GM12873 (cell line): ENCODE measurements at regions not wholly inside any gene's neighbourhood (a gene's known extent, or its start where the extent isn't known, plus 50 kb on each side); places are given as distances from the start of the nearest gene placed in this dataset.
A peak's percentile ranks its signal among the peaks of the same experiment; 100 is the strongest.

Source experiments
- TF ChIP-seq, protein P1 (sequence below): IDR thresholded peaks from 2 replicates; pipeline ENCODE4 v1.5.1; 2012; ENCODE audit warnings: low read depth, mild to moderate bottlenecking, moderate library complexity, low read length, control low read depth; ENCODE audit not compliant: insufficient read depth; ENCODE audit errors: missing control alignments

DNA sequence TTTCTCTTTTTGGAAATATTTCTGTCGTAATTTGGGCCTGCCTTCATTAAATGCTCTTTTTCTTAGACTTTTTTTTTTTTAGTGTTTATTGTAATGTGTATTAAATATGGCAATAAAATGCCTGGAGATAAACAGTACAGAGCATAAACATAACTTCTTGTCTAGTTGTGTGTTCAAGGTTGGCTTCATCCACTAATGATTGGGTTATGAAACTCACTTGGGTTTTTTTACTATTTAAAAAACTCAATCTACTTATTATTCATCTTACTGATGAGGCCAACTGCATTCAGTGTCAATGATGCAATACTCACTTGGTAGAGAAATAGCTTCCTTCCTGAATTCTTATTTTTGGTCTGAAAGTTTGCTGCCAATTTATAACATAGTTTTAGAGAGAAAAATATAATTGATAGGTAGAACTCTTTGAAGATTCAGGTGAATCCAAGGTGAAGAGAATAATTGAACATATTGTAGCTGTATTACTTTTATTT lies 144.2 kb upstream of the NABP1 start:
- TF ChIP-seq, protein P1, sequence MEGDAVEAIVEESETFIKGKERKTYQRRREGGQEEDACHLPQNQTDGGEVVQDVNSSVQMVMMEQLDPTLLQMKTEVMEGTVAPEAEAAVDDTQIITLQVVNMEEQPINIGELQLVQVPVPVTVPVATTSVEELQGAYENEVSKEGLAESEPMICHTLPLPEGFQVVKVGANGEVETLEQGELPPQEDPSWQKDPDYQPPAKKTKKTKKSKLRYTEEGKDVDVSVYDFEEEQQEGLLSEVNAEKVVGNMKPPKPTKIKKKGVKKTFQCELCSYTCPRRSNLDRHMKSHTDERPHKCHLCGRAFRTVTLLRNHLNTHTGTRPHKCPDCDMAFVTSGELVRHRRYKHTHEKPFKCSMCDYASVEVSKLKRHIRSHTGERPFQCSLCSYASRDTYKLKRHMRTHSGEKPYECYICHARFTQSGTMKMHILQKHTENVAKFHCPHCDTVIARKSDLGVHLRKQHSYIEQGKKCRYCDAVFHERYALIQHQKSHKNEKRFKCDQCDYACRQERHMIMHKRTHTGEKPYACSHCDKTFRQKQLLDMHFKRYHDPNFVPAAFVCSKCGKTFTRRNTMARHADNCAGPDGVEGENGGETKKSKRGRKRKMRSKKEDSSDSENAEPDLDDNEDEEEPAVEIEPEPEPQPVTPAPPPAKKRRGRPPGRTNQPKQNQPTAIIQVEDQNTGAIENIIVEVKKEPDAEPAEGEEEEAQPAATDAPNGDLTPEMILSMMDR: no peak

DNA sequence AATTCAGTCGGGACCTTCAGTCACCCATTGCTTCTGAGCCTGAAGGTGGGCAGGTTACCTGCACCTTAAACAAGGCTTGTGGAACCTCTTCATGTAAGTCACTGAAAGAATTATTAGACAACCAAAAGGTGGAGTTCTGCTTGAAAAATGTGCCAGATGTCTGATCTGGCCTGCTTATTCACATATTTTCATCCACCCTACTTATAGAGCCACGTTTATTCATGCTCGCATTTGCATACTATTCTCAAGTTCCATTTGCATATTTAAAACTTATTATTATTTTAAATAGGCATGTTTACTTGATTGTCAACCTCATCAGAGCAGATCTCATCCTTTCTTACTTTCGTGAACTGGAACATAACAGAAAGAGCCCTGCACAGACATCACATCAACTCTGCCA lies 140.0 kb upstream of the NABP1 start:
- TF ChIP-seq, protein P1: no peak

DNA sequence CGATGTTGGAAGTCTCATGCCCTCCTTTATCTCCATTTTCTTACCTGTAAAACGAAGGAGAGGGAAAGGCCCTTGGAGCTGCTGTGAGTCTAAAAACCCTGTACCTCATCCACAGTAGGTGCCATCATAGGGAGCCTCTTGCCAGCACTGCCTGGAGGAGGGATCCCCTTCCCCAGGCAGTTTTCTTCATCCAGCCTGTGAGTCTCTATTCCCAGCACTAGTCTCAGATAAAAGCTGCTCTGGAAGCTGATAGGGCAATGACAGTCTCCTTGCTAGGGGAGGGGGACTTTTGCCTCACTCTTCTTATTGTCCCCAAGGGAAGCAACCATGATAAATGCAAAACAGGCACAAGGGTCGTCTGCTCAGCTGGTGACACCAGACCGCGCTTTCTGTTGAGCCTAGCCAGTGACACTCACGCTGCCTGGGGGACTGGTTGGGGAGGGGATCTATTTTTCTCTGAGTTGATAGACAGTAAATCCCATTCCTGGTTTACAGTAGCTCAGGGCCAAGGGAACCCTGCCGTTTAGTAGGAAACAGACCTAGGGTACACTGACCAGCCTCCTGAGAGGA lies 139.5 kb upstream of the NABP1 start:
- TF ChIP-seq, protein P1: no peak

DNA sequence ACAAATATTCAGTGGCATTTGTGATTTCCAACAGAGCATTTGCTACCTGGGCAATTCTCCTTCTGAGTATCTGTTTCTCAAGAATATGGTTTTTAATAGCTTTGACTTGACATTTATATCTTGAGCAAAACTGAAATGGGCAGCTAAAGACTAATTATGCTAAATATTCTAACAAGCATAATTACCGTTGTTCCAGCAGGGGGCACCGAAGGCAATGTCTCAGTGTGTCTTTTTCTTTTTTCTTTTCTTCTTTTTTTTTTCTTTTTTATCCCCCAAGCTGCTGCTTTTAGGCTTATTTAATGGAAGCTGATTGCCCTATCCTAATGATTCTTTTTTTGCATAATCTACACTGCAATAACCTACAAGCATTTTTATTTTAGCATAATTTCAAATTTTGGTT lies 138.9 kb upstream of the NABP1 start:
- TF ChIP-seq, protein P1: peak; percentile 52

DNA sequence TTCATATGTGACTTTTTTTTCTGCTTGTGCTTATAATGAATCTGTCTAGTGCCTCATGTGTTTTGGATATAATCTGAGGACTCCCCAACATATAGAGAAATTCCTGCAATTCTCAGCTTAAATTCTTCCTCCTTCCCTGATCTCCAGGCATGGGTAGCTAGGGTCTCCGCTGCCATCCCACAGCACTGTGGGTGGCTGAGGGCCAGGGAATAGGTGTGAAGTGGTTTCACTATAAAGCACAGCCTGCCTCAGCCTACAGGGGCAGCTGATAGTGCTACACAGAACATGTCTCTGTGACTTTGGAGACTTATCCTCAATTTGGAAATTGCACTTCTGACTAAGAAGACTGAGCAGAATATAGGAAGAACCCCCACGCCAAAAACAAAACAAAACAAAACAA lies 137.3 kb upstream of the NABP1 start:
- TF ChIP-seq, protein P1: no peak

DNA sequence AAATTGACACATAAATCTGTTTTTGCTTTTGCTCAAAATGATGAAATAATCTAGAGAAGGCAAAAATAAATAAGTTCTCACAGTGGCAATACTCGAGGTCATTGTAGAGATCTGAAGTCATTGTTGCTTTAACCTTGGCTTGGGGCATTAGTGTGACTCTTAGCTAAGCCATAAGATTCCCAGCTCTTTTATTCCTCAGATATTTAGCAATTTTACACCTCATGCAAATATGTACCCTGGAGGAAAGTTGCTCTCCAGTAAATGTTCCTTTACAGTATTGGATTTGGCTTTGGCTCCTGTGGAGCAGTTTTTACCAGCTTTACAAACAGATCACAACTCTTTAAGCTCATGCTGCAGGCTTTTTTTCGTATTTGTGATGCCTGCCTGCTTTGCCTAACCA lies 134.2 kb upstream of the NABP1 start:
- TF ChIP-seq, protein P1: no peak

DNA sequence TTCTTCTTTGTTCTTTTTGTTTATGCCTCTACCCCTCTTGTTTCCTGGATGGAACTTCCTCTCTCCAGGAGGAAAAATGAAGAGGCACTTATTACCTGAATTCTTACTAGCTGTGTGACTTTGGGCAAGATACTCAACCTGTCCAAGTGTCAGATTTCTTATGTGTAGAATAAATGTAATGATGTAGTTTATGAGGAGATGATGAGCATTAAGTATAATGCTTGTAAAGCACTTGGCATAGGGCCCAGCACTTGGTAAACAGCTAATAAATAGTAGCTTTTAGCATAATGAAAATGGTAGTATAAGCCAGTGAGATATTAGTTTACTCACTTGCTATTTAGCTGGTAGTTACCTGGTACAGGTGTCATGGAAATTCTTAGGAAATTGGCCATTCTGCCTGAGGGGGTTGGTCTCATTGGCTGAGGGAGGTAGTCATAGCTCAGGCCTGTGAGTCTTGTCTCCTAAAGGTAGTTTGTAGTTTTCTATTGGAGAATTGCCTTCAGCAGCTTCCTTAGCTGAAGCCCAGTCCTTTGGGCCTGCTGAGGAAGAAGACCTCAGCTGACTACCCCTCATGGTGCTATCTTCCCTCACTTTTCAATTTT lies 133.4 kb upstream of the NABP1 start:
- TF ChIP-seq, protein P1: no peak
